Activated CD8-positive, alpha-beta memory T cell treated with anti-CD3 and anti-CD28 coated beads for 1 hour (primary cell): ENCODE measurements at regions not wholly inside any gene's neighbourhood (a gene's known extent, or its start where the extent isn't known, plus 50 kb on each side); places are given as distances from the start of the nearest gene placed in this dataset.

Source experiments
- DNase-seq, 2 donors: peaks; one replicate each; pipeline ENCODE4 v3.0.0-alpha.2; 2020; ENCODE audit warnings: low read depth in 1 of 2; ENCODE audit errors: extremely low read depth in 1 of 2

DNA sequence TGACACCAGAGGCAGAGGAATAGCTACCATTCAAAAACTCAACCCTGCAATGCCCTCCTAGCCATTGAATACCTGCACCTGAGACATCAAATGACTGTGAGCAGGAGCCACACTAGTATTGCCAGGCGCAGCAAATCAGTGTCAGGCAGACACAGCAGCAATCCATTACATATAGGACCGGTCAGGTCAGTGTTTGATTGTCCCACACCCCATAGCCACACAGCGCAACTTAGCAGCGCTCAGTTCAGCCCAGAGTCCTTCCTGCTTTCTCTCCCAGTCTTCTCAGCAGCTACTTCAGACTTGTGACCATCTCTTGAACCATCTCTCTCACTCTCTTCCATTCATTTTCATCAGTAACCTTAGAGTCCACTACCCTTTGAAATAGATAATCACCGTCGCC lies 181.6 kb upstream of the GPR12 start:
- DNase-seq, result no peak

DNA sequence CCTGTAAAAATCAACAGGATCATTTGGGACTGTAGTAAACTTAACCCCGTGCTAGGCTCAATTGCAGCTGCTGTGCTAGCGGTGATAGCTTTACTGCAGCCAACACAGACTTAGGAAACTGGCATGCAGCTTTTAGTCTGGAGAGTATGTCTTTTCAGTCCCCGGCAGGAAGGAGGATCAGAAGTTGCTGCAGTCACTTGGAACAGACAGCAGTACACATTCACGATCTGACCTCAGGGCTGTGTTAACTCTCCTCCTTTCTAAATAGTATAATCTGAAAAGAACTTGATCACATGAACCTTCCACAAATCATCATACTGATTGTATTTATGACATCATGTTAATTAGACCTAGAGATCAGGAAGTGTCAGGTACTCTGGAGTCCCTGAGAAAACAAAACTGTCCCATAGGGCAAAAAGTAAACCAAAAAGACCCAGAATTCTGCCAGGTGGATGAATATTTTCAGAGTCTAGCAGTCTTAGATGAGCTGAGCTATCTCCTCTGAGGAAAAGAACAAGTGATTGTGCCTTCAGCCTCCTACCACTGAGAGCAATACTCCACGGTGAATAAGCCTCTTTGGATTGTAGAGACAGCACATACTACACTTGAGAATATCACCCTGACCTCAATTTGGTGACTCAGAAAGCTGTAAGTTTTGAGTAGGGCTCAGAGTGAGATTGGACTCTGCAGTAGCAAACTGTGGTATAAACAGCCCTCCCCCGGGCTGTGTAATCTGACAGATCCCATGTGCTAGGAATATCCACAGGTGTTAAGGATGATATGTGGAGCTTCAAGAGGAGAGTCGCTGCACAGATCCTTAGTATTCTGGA lies 181.0 kb upstream of the GPR12 start:
- DNase-seq, result no peak

DNA sequence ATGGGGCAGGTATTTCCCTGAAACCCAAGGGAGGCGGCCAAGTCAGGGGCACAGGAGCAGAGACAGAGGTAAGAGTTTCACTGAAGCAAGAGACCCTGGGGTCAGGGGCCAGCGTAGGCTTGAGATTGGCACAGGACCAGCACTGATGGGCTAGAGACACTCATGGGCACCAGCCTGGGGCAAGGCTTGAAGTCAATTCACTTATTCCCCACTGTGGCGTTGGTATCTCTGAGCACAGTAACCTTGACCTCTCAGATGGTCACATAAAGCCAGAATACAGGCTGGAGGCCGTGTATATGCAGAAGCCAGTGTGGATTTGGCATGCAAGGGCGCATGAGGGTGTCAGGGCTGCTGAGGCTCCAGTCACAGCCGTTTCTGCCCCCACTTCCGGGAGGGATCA lies 173.5 kb upstream of the GPR12 start:
- no peak for DNase-seq

DNA sequence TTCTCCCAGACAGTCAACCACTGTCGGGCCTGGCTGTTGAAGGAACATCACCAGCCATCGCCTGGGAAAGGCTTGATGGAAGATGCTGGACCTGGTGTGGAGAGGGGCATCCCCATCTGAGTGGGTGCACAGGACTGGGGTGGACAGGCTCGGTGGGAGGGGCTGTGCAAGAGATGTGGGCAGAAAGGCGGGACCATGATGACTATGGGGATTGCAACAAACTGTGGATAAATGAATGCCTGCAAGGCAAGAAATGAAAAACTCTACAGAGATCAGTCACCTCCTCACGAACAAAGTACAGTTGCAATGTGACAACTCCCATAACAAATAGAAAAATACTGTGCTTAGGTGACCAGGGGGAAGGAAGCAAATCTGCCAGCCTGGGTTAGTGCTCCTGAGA lies 171.9 kb upstream of the GPR12 start:
- DNase-seq, result no peak

DNA sequence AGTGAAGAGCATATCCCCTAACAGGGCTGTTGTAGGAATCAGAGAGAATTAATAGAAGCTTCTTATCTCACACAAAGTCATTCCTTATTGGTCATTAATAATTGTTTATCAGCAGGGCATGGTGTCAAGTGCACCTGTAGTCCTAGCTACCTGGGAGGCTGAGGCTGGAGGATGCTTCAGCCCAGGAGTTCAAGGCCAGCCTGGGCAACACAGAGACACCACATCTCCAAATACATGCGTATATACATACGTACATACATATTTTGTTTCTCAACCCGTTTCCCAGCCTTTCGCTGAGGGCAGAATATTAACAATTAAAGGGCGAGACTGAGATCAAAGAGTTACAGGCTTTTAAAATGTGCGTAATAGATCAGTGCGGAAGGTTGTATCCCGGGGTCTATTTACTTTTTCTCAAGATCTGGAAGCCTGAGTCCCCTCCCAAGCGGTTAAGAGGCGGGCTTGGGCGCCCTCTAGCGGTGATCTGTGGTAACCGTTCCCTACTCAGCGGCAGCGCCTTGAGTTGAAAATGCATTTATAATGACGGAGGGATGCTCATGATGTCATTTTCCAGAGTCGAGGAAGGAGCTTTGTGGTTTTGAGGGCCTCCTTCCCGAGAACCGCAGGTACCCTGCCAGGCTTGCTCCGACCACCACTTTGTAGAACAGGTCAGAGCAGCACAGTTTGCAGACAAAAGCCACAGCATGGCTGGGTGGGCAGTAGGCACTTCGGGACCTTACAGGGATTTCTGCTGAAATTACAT lies 169.6 kb upstream of the GPR12 start:
- peak; percentile 22 to 61 for DNase-seq

DNA sequence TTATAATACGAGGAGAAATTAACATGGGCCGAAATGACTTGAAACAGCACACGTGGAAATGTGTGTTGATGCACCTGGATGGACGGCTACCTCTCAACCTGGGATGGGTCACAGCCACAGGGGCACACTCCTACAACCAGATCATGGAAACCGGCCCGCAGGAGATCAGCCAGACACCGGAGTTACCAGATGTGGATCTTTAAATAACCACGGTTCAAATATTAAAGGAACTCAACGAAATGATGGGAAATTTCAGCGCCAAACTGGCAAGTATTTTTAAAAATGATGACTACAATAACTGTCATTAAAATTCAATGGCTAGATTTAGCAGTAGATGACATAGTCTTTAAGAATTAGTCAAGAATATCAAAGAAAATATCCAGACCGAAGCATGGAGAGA lies 166.9 kb upstream of the GPR12 start:
- no peak for DNase-seq

DNA sequence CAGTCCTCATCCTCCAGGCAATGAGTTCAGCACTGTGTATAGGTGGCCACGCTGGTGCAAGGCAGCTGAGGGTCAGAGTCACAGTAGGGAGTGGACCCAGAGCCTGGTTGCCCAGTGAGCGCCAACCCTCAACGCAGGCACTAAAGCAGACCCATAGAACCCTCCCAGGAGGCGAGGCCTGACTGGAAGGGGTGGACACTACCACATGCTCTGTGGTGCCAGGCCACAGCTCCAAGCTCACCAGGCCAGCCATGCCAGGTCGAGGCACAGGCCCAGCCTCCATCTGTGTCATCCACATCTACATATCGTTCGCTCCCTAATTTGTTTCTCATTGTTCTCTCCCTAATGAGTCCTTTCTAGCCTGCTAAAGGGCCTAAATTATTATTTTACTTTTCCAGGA lies 165.8 kb upstream of the GPR12 start:
- DNase-seq, result no peak

DNA sequence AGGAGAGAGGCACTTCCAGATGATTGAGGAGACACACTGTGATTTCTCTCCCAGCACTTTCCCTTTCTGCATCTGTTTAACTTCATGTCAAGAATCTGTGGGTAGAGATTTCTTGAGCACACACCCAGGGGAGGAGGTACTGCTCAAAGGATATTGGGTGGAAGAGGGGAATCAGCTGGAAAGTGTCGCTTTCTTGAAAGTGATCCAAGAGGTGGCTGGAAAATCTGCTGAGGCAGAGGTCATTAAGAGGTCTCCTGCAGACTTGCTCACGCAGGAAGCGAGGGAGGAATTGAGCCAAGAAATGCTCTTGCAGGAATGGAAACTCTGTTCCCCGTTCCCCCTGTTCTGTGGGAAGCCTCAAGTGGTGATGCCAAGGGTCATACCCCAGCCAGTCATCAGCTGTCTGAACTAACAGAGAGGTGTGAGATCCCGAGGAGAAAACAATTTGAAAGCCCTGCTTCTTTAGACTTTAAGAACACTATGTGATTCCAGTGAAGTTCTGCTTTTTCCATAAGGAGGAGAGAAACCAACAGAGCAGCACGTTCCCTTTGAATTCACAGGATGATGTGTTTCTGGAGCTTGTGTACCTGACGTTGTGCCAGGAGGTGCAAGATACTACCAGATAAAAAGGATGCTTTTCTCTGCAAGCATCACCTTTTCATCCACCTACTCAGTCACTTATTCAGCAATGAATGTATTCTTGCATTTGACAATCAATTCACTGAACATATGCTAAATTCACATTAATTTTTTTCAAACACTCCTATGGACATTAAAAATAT lies 163.4 kb upstream of the GPR12 start:
- DNase-seq, result no peak

DNA sequence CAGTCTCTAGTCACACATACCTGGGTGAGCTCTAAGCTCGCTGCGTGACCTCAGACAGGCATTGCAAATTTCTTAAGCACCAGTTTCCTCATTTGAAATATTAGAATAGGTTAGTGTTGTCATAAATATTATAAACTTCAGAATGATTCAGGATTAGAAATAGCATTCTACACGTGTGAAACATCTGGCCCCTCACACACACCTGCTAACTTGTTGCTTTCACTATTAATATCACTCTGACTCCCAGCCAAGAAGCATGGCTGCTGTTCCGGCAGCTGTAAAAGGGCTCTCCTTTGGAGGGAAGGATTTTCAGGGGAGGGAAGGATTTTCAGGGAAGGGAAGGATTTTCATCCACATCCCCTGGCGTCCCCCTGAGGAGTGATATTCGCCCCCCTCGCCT lies 161.3 kb upstream of the GPR12 start:
- no peak for DNase-seq

DNA sequence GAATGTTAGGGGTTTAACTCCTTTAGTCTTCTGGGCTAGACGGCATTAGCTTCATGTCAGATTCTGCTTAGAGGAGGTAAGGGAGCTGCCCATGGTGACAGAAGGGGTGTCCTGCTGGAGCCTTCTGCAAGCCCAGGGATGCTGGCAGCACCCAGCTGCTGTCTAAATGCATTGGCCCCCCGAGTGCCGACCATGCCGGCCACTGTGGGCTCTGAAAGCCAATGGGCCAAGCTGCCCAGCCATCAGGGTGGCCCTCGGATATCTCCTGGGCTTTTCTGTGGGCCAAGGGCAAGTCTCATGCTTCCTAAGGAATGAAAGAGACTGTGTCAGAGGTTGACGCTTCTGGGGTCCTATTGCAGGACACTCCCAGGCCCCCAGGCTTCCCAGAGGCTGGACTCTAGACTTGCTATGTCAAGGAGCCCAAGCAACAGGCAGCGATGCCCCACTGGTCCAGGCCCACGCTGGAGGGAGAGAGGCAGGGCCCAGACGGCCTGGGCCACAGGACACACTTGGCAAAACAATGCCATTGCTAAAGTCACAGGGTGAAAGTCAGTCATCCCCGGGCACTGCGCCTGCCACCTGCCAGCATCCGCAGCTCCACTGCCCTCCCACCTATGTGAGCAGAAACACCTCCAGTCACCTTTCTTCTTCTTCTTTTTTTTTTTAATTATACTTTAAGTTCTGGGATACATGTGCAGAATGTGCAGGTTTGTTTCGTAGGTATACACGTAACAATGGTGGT lies 160.2 kb upstream of the GPR12 start:
- no peak for DNase-seq

DNA sequence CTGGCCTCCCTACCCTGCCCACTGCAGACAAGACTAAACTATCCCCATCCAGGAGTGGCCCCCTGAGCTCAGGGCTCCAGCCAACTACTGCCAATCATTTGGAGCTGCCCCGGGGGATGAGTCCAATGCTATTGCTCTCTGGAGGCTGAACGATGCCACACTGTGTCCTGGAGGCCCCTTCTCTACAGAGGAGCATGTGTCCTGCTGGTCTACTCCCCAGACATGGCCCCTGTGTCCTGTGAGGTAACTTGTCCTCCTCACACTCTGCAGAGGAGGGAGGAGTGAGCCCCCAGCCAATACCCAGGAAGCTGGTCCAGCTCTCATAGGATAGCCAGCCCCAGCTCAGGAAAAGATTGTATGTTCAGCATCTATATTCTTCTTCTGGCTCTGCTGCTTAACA lies 159.1 kb upstream of the GPR12 start:
- no peak for DNase-seq

DNA sequence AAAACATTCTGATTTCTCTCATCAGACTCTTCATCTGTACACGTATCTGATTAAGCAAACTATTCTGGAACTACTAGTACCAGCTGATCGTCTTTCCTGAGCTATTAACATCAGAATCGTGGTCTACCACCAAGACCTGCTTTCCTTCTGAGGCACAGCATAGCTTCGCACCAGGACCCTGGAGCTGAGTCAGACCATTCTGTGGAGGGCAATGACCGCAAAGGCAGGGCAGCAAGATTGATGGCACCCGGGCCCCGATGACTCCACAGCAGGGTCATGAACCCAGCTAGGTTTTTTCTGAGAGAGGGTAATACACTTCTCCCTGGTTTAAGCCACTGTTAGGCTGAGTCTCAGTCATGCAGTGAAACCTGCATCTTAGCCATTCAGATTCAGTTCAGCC lies 158.7 kb upstream of the GPR12 start:
- no peak for DNase-seq

DNA sequence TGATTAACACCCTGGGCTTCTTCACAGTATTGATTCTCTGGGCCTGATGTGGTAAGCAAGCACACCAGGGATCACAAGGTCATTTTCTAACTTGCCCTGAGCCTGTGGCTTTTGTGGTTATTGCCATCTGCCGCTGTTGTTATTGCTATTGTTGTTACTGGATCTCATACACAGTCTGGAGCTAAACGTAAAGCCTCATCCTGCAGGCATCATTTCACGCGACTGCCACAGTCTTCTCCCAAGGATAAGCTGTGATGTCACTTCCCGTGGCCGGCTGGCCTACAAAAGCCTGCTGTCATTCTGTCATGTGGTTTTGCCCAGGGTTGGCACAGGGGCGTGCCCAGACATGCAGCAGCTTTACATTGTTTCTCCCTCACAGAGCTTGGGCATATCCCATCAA lies 154.0 kb upstream of the GPR12 start:
- no peak for DNase-seq

DNA sequence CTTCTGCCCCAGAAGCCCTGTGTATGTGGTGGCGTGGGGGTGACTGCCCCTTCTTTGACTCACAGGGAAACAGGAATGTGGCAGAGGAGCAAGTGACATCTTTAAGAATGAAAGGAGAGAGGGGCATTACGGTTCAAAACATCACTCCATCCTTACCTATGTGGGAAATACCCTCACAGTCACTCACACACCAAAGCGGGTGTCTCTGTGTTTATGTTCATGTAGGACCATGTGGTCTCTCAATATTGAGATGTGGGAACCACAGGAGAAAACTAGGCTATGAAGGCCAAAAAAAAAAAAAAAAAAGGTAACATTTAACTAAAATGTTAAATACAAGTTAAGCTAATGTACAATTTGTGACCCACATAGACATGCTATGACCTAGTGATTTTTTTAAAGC lies 153.6 kb upstream of the GPR12 start:
- DNase-seq, result no peak

DNA sequence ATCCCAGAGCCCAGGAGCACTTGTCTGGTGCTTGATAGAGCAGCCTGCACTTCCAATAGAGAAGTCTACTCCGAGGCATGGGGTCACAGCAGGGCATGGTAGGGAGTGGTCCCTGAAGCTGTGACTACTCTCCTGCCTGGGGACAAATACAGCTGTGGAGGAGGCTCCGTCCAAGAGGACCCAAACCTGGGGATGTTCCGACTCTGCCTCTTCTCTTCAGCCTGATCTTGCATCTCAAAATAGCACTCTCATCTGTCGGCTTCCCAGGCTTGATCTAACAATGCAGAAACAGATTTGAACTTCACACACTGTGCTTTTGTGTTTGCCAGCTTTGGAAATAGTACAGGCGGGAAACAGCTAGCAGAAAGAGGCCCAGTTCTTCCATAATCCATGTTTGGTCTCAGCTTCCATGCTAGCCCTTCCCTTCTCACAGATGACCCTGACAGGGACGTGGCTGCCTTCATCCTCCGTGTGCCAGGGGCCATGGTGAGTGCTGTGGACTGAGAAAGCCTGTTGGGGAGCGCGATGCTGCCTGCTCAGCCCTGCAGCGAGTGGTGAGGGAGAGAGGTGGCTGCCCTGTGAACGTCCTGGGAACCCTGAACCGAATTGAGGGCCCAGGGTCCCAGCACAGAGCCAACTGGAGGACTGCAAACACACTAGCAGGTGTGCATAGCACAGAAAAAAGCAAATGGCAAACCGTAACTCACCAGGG lies 150.3 kb upstream of the GPR12 start:
- DNase-seq, result no peak

DNA sequence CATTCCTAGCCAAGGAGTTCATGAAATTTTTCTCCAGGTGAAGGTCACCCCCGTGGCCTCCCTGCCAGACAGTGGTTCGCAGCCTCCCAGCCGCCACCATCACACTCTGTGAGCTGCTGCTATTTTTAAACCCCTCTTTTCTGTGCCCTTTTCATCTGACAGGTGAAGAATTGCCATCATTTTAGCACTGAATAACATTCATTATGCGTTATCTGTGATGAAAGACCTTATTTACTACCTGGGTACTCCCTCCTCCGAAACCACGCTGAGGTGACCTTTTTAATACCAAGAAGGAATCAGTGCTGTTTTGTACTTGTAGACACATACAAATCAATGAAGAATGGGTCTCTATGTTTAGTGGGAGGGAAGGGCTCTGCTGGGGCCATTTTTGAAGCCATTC lies 148.9 kb upstream of the GPR12 start:
- no peak for DNase-seq

DNA sequence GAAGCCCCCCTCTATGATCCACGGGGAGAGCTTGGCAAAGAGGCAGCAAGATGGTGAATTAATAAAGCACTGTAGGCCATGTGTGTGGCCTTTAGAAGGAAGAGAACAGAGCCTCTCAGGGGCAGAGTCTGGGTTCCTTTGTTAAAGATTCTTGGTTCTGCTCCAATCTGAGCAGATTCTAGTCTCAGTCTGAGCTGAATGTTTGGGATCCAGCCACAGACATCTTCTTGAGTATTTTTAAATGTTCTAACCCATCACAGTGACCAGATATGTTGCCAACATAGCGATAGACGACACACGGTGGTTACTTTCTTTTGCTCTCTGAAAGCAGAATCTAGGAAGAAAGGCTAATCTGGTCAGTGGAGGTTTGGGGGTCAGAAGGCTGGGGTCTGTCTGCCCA lies 147.5 kb upstream of the GPR12 start:
- no peak for DNase-seq

DNA sequence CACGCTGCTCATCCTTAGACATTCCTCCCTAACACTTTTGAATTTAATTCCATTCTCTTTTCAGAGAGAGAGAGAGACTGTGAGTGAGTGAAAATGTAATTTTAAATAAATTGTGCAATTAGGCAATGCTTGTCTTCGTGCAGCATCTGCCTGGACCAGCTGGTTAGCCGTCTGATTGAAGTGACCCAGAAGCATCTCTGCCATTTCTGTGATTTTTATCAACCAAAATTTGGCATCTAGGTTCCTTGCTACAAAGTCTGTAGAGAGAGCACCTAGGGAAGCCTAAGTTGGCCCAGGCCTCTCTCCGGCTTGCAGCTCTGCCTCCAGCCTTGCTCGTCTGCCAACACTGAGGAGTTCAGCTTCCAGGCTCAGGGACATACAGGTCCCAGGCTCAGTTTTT lies 138.6 kb upstream of the GPR12 start:
- no peak for DNase-seq

DNA sequence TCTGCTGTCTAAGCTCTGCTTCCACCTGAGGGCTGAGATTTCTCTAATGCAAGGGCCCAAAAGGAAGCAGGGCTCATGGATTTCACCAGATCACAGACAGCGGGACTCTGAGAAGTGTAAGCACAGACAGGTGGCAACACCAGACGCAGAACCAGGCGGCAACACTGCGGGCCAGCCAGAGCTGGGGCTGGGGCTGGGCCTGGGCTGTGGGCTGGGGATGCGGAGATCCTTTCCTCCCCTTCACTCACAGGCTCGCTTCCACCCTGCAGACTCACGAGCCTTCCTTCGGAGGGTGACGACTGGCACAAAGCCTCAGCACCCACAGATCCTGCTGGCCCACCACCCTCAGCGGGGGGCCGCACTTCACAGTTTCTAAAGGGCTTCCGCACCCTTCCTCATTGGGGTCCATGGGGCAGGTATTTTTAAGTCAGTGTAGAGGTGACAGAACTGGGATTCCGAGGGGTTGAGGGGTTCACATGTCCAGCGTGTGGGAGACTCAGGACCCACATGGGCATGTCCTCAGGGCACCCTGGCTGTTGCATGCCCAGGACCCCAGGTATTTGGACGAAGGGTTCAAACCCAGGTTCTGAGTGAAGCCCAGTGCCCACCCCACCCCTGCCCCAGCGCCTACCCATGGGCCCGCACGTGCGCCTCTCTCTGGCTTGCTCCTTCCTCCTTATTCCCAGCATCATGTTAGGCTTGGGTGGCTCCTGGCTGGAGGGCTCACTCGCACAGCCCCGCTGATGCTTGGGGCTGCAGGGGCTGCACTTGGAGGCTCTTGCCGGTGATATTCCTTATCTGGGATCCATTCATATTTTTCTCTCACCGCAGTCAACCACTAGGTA lies 137.3 kb upstream of the GPR12 start:
- no peak for DNase-seq
